ENCODE measurements at regions not wholly inside any gene's neighbourhood (a gene's known extent, or its start where the extent isn't known, plus 50 kb on each side); places are given as distances from the start of the nearest gene placed in this dataset.
A peak's percentile ranks its signal among the peaks of the same experiment; 100 is the strongest.

DNA sequence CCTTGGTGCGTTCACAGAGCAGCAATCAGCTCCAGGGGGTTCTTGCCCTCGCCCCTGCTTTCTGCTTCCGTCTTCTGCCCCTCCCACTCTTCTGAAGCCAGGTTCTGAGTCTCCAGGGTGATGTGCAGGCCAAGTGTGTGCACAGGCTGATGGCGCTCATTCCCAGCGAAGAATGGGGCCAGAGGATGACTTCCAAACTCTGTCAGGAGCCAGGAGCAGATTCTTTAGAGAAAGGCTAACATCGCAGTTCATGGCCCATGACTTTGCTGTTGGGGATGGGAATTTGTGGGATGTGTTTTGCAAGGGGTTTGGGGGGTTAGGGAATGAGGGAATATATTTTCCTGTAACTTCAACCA, 56.1 kb upstream of the CCN6 start:
- H3K27me3 ChIP-seq: no peaks in the 10 kb centered on the region
- intact Hi-C loops (cut with DNase I): loop anchor here (1.0 to 10.0 kb wide), 14 partner anchors 44 to 289 kb away; partner anchors contain the start of gene FYN (in 6 of the 10)
- peak in 1 of 5 donors; percentile 44 for DNase-seq
- H3K4me1 ChIP-seq: peaks cover 0 to 9% (median 4%) of the 10 kb centered on the region in 12 donors
- no peaks in the 10 kb centered on the region for H3K36me3 ChIP-seq
- TF ChIP-seq POLR2A (IDR thresholded peaks at IDR 0.05): no peak
- no peak for TF ChIP-seq CTCF (IDR thresholded peaks at IDR 0.05)
- peak overlapping the region in 9 of 12 donors; percentile 1 to 42 (median 25) for H3K4me3 ChIP-seq
- WGBS, 4 donors: 60 to 80% (median 71%) methylated on average over 6 of the region's 6 CpGs
- no peaks in the 10 kb centered on the region for H3K9me3 ChIP-seq
- peak overlapping the region in 7 of 12 donors; percentile 22 to 57 (median 45) for H3K27ac ChIP-seq
- ATAC-seq: peak in 2 of 4 donors; percentile 57 to 63

DNA sequence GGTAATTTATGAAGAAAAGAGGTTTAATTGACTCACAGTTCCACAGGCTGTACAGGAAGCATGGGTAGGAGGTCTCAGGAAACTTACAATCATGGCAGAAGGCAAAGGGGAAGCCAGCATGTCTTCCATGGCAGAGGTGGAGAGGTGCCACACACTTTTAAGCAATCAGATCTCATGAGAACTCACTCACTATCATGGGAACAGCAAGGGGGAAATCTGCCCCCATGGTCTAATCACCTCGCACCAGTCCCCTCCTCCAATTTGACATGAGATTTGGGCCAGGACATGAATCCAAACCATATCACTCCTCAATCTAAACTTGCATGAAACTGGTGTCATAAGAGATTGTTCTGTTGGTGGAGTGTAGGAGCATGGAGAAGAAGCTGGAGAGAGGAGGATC, 51.6 kb upstream of the CCN6 start:
- no peak for ATAC-seq
- H3K4me3 ChIP-seq: no peak overlapping the region
- TF ChIP-seq CTCF (IDR thresholded peaks at IDR 0.05): no peak
- no peak for TF ChIP-seq POLR2A (IDR thresholded peaks at IDR 0.05)
- H3K36me3 ChIP-seq: no peaks in the 10 kb centered on the region
- DNase-seq: no peak
- no peak overlapping the region for H3K27ac ChIP-seq
- intact Hi-C loops (cut with DNase I): no loop called here
- no peaks in the 10 kb centered on the region for H3K9me3 ChIP-seq
- no peaks in the 10 kb centered on the region for H3K27me3 ChIP-seq
- H3K4me1 ChIP-seq: peaks cover 0 to 27% (median 5%) of the 10 kb centered on the region in 12 donors
- WGBS, 4 donors: 96 to 100% (median 99%) methylated on average over 1 of the region's 1 CpG

Measured in heart left ventricle (tissue), 16 donors.